ENCODE measurements at regions not wholly inside any gene's neighbourhood (a gene's known extent, or its start where the extent isn't known, plus 50 kb on each side); places are given as distances from the start of the nearest gene placed in this dataset.

GRCh38 chr20:48262955-48263354, 477.7 kb upstream of the SULF2 start:
- DNase-seq (ENCODE audit: extremely low spot score): no peak
- H3K36me3 ChIP-seq (ENCODE audit: insufficient read depth): no peaks in the 10 kb centered on the region
- H3K4me1 ChIP-seq (ENCODE audit: insufficient read depth): no peaks in the 10 kb centered on the region
- H3K4me3 ChIP-seq (ENCODE audit: low read depth, low read length): no peak overlapping the region
- H3K27ac ChIP-seq (ENCODE audit: low read depth): no peak overlapping the region

GRCh38 chr20:48262466-48262865, 477.2 kb upstream of the SULF2 start:
- H3K4me3 ChIP-seq (ENCODE audit: low read depth, low read length): no peak overlapping the region
- 77% methylated on average over 7 of the region's 7 CpGs for WGBS
- no peak overlapping the region for H3K27ac ChIP-seq (ENCODE audit: low read depth)
- no peaks in the 10 kb centered on the region for H3K4me1 ChIP-seq (ENCODE audit: insufficient read depth)
- no peaks in the 10 kb centered on the region for H3K36me3 ChIP-seq (ENCODE audit: insufficient read depth)
- DNase-seq (ENCODE audit: extremely low spot score): no peak

GRCh38 chr20:48261398-48261910, 476.2 kb upstream of the SULF2 start:
- H3K4me3 ChIP-seq (ENCODE audit: low read depth, low read length): no peak overlapping the region

GRCh38 chr20:48260129-48260756, 475.0 kb upstream of the SULF2 start:
- no peak for DNase-seq (ENCODE audit: extremely low spot score)
- 76% methylated on average over 15 of the region's 15 CpGs for WGBS

More at GRCh38 chr20:48261398-48261910, 476.2 kb upstream of the SULF2 start:
- Histone ChIP-seq H3K4me1 (ENCODE audit: insufficient read depth) (no peaks in the 10 kb centered on the region), H3K27ac (ENCODE audit: low read depth) (no peak overlapping the region), H3K36me3 (ENCODE audit: insufficient read depth) (no peaks in the 10 kb centered on the region)
- WGBS: 92% methylated on average over 6 of the region's 6 CpGs
- DNase-seq (ENCODE audit: extremely low spot score): no peak

GRCh38 chr20:48259456-48259855, 474.2 kb upstream of the SULF2 start:
- 74% methylated on average over 6 of the region's 6 CpGs for WGBS
- no peak overlapping the region for H3K27ac ChIP-seq (ENCODE audit: low read depth)
- no peak overlapping the region for H3K4me3 ChIP-seq (ENCODE audit: low read depth, low read length)
- no peak for DNase-seq (ENCODE audit: extremely low spot score)
- H3K4me1 ChIP-seq (ENCODE audit: insufficient read depth): no peaks in the 10 kb centered on the region
- no peaks in the 10 kb centered on the region for H3K36me3 ChIP-seq (ENCODE audit: insufficient read depth)

More at GRCh38 chr20:48260129-48260756, 475.0 kb upstream of the SULF2 start:
- no peaks in the 10 kb centered on the region for H3K4me1 ChIP-seq (ENCODE audit: insufficient read depth)
- no peak overlapping the region for H3K27ac ChIP-seq (ENCODE audit: low read depth)
- H3K36me3 ChIP-seq (ENCODE audit: insufficient read depth): no peaks in the 10 kb centered on the region
- no peak overlapping the region for H3K4me3 ChIP-seq (ENCODE audit: low read depth, low read length)

- Histone ChIP-seq H3K36me3 (ENCODE audit: insufficient read depth) (no peaks in the 10 kb centered on the region), H3K4me3 (ENCODE audit: low read depth, low read length) (no peak overlapping the region), H3K4me1 (ENCODE audit: insufficient read depth) (no peaks in the 10 kb centered on the region), H3K27ac (ENCODE audit: low read depth) (no peak overlapping the region)
- WGBS: 94% methylated on average over 2 of the region's 2 CpGs
- no peak for DNase-seq (ENCODE audit: extremely low spot score)
Observed at GRCh38 chr20:48257833-48258232, 472.6 kb upstream of the SULF2 start.

GRCh38 chr20:48247961-48248360, 462.7 kb upstream of the SULF2 start:
- Histone ChIP-seq H3K4me1 (ENCODE audit: insufficient read depth) (no peaks in the 10 kb centered on the region), H3K4me3 (ENCODE audit: low read depth, low read length) (no peak overlapping the region), H3K27ac (ENCODE audit: low read depth) (no peak overlapping the region), H3K36me3 (ENCODE audit: insufficient read depth) (no peaks in the 10 kb centered on the region)
- DNase-seq (ENCODE audit: extremely low spot score): no peak
- 88% methylated on average over 8 of the region's 8 CpGs for WGBS

- no peaks in the 10 kb centered on the region for H3K36me3 ChIP-seq (ENCODE audit: insufficient read depth)
- H3K4me3 ChIP-seq (ENCODE audit: low read depth, low read length): no peak overlapping the region
- DNase-seq (ENCODE audit: extremely low spot score): no peak
- H3K4me1 ChIP-seq (ENCODE audit: insufficient read depth): no peaks in the 10 kb centered on the region
- H3K27ac ChIP-seq (ENCODE audit: low read depth): no peak overlapping the region
- 69% methylated on average over 9 of the region's 9 CpGs for WGBS
Observed at GRCh38 chr20:48246061-48246790, 460.9 kb upstream of the SULF2 start.

- Histone ChIP-seq H3K4me1 (ENCODE audit: insufficient read depth) (no peaks in the 10 kb centered on the region), H3K27ac (ENCODE audit: low read depth) (no peak overlapping the region), H3K4me3 (ENCODE audit: low read depth, low read length) (no peak overlapping the region), H3K36me3 (ENCODE audit: insufficient read depth) (no peaks in the 10 kb centered on the region)
- no peak for DNase-seq (ENCODE audit: extremely low spot score)
- 97% methylated on average over 8 of the region's 8 CpGs for WGBS
Observed at GRCh38 chr20:48242623-48243022, 457.3 kb upstream of the SULF2 start.

- H3K4me3 ChIP-seq (ENCODE audit: low read depth, low read length): no peak overlapping the region
Observed at GRCh38 chr20:48241482-48241881, 456.2 kb upstream of the SULF2 start.

GRCh38 chr20:48238781-48239180, 453.5 kb upstream of the SULF2 start:
- Histone ChIP-seq H3K4me1 (ENCODE audit: insufficient read depth) (no peaks in the 10 kb centered on the region), H3K36me3 (ENCODE audit: insufficient read depth) (no peaks in the 10 kb centered on the region), H3K27ac (ENCODE audit: low read depth) (no peak overlapping the region), H3K4me3 (ENCODE audit: low read depth, low read length) (no peak overlapping the region)
- 51% methylated on average over 4 of the region's 4 CpGs for WGBS
- DNase-seq (ENCODE audit: extremely low spot score): no peak

More at GRCh38 chr20:48241482-48241881, 456.2 kb upstream of the SULF2 start:
- no peak overlapping the region for H3K27ac ChIP-seq (ENCODE audit: low read depth)
- no peak for DNase-seq (ENCODE audit: extremely low spot score)
- 90% methylated on average over 5 of the region's 5 CpGs for WGBS
- H3K4me1 ChIP-seq (ENCODE audit: insufficient read depth): no peaks in the 10 kb centered on the region
- H3K36me3 ChIP-seq (ENCODE audit: insufficient read depth): no peaks in the 10 kb centered on the region

- H3K27ac ChIP-seq (ENCODE audit: low read depth): no peak overlapping the region
- no peaks in the 10 kb centered on the region for H3K36me3 ChIP-seq (ENCODE audit: insufficient read depth)
- no peak for DNase-seq (ENCODE audit: extremely low spot score)
- no peaks in the 10 kb centered on the region for H3K4me1 ChIP-seq (ENCODE audit: insufficient read depth)
- WGBS: 71% methylated on average over 4 of the region's 4 CpGs
- no peak overlapping the region for H3K4me3 ChIP-seq (ENCODE audit: low read depth, low read length)
Observed at GRCh38 chr20:48238326-48238725, 453.0 kb upstream of the SULF2 start.

GRCh38 chr20:48236000-48236970, 451.0 kb upstream of the SULF2 start:
- Histone ChIP-seq H3K36me3 (ENCODE audit: insufficient read depth) (no peaks in the 10 kb centered on the region), H3K4me3 (ENCODE audit: low read depth, low read length) (no peak overlapping the region), H3K4me1 (ENCODE audit: insufficient read depth) (no peaks in the 10 kb centered on the region), H3K27ac (ENCODE audit: low read depth) (no peak overlapping the region)
- no peak for DNase-seq (ENCODE audit: extremely low spot score)
- WGBS: 59% methylated on average over 10 of the region's 10 CpGs
